ENCODE measurements at regions not wholly inside any gene's neighbourhood (a gene's known extent, or its start where the extent isn't known, plus 50 kb on each side); places are given as distances from the start of the nearest gene placed in this dataset.

DNA sequence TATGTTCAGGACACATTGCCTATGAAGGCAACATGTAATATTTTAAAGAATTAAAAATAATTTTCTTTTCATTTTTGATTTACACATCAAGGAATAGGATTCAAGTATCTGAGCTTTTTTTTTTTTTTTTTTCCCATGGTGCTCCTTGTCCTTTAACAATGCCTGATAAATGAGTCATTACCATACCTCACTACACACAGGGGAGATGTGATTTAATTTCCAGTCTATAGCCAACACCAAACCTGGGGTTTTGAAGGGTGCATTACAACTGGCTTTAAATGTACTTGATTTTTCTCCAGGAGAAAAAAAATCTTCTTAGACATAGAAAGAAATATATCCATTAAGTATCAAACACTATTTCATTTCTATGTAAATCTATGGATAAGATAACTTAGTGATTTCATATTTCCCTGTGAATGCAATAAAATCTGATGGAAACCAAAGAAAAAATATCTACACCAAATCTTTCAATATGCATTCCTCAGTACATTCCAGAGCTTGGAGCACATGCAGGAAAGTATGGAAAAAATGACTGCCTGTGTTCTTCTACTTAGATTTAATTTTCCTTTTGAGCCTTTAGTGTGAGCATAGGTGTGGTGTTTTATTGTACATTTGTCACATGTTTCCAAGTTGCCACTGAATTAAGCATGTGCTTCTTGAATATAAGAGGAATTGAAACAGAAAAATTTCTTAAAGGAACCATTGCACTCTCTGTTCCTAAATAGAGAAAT is 204.8 kb upstream of the MEOX2 start:
- no peak for TF ChIP-seq CTCF (IDR thresholded peaks at IDR 0.05; ENCODE audit: borderline replicate concordance, insufficient read depth, low read depth, low read length)
- no peak overlapping the region for H3K4me3 ChIP-seq (ENCODE audit: low read depth, low read length)

DNA sequence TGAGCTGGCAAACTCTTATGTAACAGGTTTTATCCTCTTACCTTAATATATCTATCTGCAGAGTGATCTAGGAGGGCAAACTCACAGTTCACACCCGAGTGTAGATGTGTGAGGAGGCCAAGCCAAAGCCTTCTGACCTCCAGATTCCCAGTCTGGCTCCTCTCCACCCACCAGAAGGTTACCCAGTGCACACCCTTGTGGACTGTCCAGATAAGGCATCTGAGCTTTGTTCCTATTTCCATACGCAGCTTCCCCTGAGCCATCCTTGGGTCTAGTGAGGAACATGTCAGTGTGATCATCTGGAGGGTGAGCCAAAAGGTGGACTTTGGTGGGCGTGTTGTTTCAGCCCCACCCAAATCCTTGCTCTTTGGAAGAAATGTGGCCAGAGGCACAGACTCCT is 203.0 kb upstream of the MEOX2 start:
- no peak for TF ChIP-seq CTCF (IDR thresholded peaks at IDR 0.05; ENCODE audit: borderline replicate concordance, insufficient read depth, low read depth, low read length)
- no peak overlapping the region for H3K4me3 ChIP-seq (ENCODE audit: low read depth, low read length)

GRCh38 chr7:15888090-15888489 is 201.6 kb upstream of the MEOX2 start:
- TF ChIP-seq CTCF (IDR thresholded peaks at IDR 0.05; ENCODE audit: borderline replicate concordance, insufficient read depth, low read depth, low read length), result no peak
- H3K4me3 ChIP-seq (ENCODE audit: low read depth, low read length), result no peak overlapping the region

DNA sequence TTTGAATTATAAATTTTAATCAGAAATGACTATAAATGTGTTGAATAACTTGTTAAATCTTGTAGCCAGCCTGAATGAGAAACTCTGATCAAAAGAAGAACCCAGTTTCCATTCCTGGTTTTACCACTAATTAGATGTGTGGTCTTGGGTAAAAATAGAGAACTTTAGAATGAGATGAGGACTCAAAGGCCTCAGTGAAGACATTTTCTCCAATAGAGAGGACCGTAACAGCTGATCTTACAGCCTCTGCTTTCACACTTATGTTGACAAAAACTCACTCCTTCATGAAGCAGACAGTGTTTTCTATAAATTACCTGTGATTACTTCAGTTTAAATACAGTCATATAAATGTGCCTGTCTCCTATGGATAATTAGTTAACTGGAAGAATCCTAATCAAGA is 200.1 kb upstream of the MEOX2 start:
- no peak overlapping the region for H3K4me3 ChIP-seq (ENCODE audit: low read depth, low read length)
- no peak for TF ChIP-seq CTCF (IDR thresholded peaks at IDR 0.05; ENCODE audit: borderline replicate concordance, insufficient read depth, low read depth, low read length)

DNA sequence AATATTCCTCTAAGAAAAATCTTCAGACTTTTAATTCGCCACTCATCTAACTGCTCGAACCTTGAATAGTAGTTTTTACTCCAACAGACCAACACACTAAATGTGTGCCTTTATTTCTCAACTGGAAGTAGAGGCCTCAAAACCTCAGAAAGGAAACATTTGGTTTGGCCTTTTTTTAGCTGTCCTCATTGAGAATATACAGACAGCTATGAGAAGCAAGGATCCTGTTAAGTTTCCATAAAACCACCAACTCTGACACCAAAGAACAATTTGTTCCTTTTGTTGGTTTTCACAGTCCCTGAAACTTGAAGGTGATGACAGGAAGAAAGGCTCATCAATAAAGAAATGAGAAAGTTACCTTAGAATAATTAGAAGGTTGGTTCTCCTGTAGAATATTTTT is 199.2 kb upstream of the MEOX2 start:
- no peak for TF ChIP-seq CTCF (IDR thresholded peaks at IDR 0.05; ENCODE audit: borderline replicate concordance, insufficient read depth, low read depth, low read length)
- H3K4me3 ChIP-seq (ENCODE audit: low read depth, low read length), result no peak overlapping the region

GRCh38 chr7:15874774-15875173 is 188.3 kb upstream of the MEOX2 start:
- no peak overlapping the region for H3K4me3 ChIP-seq (ENCODE audit: low read depth, low read length)
- TF ChIP-seq CTCF (IDR thresholded peaks at IDR 0.05; ENCODE audit: borderline replicate concordance, insufficient read depth, low read depth, low read length), result no peak

GRCh38 chr7:15870347-15870746 is 183.9 kb upstream of the MEOX2 start:
- H3K4me3 ChIP-seq (ENCODE audit: low read depth, low read length), result no peak overlapping the region
- TF ChIP-seq CTCF (IDR thresholded peaks at IDR 0.05; ENCODE audit: borderline replicate concordance, insufficient read depth, low read depth, low read length), result no peak

Measured in GM12875 (cell line).